PC-9 (cell line): ENCODE measurements at regions not wholly inside any gene's neighbourhood (a gene's known extent, or its start where the extent isn't known, plus 50 kb on each side); places are given as distances from the start of the nearest gene placed in this dataset.

Experiments used
- BruUV-seq: library from RNA; stranded (reverse); fragments of 400-500 nt; replicated peaks from 2 replicates; lab custom pipeline; 2021; lab: Mats Ljungman, UMichigan
- CTCF ChIA-PET: fragments of 300-600 bp; sonication (Branson Sonifier 250); formaldehyde crosslinking; loops from one replicate; lab custom pipeline; 2022; ENCODE audit warnings: antibody characterized with exemption; lab: Charles Lee
- POLR2A ChIA-PET: fragments of 300-600 bp; sonication (Branson Sonifier 250); formaldehyde crosslinking; loops from one replicate; lab custom pipeline; 2022; ENCODE audit warnings: antibody characterized with exemption; ENCODE audit not compliant: unreplicated experiment; lab: Charles Lee
- DNase-seq, 2 experiments: peaks; one replicate each; pipeline versions ENCODE4 v3.0.0 to v3.0.0-alpha.2; 2015 to 2022; ENCODE audit warnings: mixed read lengths in 1 of 2
- H2AFZ ChIP-seq: fragments of 200-600 bp; sonication (generic); 2 replicates; pipeline ENCODE4 v1.8.1; 2017; ENCODE audit warnings: antibody characterized with exemption
- H3F3A ChIP-seq: fragments of 200-600 bp; sonication (generic); 2 replicates; pipeline ENCODE4 v1.8.1; 2017; ENCODE audit warnings: antibody characterized with exemption, mild to moderate bottlenecking, low read depth; ENCODE audit not compliant: insufficient read depth
- H3K27ac ChIP-seq: fragments of 200-600 bp; sonication (generic); 2 replicates; pipeline ENCODE4 v1.6.1; 2016; ENCODE audit warnings: mixed run types
- H3K27me3 ChIP-seq: fragments of 200-600 bp; sonication (generic); 2 replicates; pipeline ENCODE4 v1.6.1; 2016; ENCODE audit warnings: low read depth, mixed run types; ENCODE audit not compliant: insufficient read depth
- H3K36me3 ChIP-seq: fragments of 200-600 bp; sonication (generic); 2 replicates; pipeline ENCODE4 v1.6.1; 2016; ENCODE audit warnings: low read depth, mixed run types
- H3K4me1 ChIP-seq: fragments of 200-600 bp; sonication (generic); replicated peaks from 2 replicates; pipeline ENCODE4 v1.6.1; 2016; ENCODE audit warnings: mixed run types; ENCODE audit not compliant: insufficient read depth
- H3K4me2 ChIP-seq: fragments of 200-600 bp; sonication (generic); 2 replicates; pipeline ENCODE4 v1.6.1; 2017; ENCODE audit warnings: mixed run types
- H3K4me3 ChIP-seq: fragments of 200-600 bp; sonication (generic); 2 replicates; pipeline ENCODE4 v1.6.1; 2016; ENCODE audit warnings: mixed run types
- H3K79me2 ChIP-seq: fragments of 200-600 bp; sonication (generic); 2 replicates; pipeline ENCODE4 v1.6.1; 2017; ENCODE audit warnings: low read depth, mixed run types
- H3K9me2 ChIP-seq: fragments of 200-600 bp; sonication (generic); 2 replicates; pipeline ENCODE4 v1.8.1; 2017; ENCODE audit warnings: mild to moderate bottlenecking; ENCODE audit not compliant: insufficient read depth
- H3K9me3 ChIP-seq: fragments of 200-600 bp; sonication (generic); 2 replicates; pipeline ENCODE4 v1.8.1; 2016; ENCODE audit warnings: low read depth; ENCODE audit not compliant: insufficient read depth
- H4K20me1 ChIP-seq: fragments of 200-600 bp; sonication (generic); 2 replicates; pipeline ENCODE4 v1.8.1; 2017; ENCODE audit not compliant: insufficient read depth
- CTCF ChIP-seq: fragments of 200-600 bp; sonication (generic); conservative IDR thresholded peaks from 2 replicates; pipeline ENCODE4 v1.6.1; 2017; ENCODE audit warnings: mixed run types, antibody characterized with exemption, mild to moderate bottlenecking, moderate library complexity
- EZH2 ChIP-seq: fragments of 200-600 bp; sonication (generic); IDR thresholded peaks from 2 replicates; pipeline ENCODE4 v1.8.0; 2017; ENCODE audit warnings: antibody characterized with exemption, low read depth
- intact Hi-C: fragments of 100-400 bp; cut with micrococcal nuclease; formaldehyde crosslinking; loops from one replicate; pipeline ENCODE4 v1.10.0; 2022; ENCODE audit not compliant: unreplicated experiment

GRCh38 chr7:159318682-159319351 lies 174.2 kb upstream of the VIPR2 start:
- Histone ChIP-seq H3K27ac (no peak overlapping the region), H3K9me2 (no peaks in the 10 kb centered on the region; the same call in 1 of the 2 replicates), H2AFZ (no peak overlapping the region), H3K36me3 (no peaks in the 10 kb centered on the region), H3K4me1 (no peaks in the 10 kb centered on the region), H4K20me1 (no peaks in the 10 kb centered on the region), H3K4me2 (no peak overlapping the region), H3K9me3 (no peaks in the 10 kb centered on the region), H3K79me2 (no peaks in the 10 kb centered on the region), H3K27me3 (no peaks in the 10 kb centered on the region; the same call in 1 of the 2 replicates), H3K4me3 (no peak overlapping the region), H3F3A (no peaks in the 10 kb centered on the region)
- BruUV-seq = no TSS peak
- POLR2A ChIA-PET = no interaction called here
- CTCF ChIA-PET = no interaction called here
- intact Hi-C loops = no loop called here
- DNase-seq = no peak
- TF ChIP-seq CTCF (no peak), EZH2 (no peak)

GRCh38 chr7:159317294-159317693 lies 172.6 kb upstream of the VIPR2 start:
- no peak overlapping the region for H3K4me3 ChIP-seq
- BruUV-seq = no TSS peak
- no peak overlapping the region for H2AFZ ChIP-seq
- H3K27me3 ChIP-seq = no peaks in the 10 kb centered on the region
- H3K4me1 ChIP-seq = no peaks in the 10 kb centered on the region
- H3K27ac ChIP-seq = no peak overlapping the region
- no peaks in the 10 kb centered on the region for H3F3A ChIP-seq
- H3K4me2 ChIP-seq = no peak overlapping the region
- intact Hi-C loops = no loop called here
- POLR2A ChIA-PET = no interaction called here
- TF ChIP-seq CTCF (no peak), EZH2 (no peak)
- H3K36me3 ChIP-seq = no peaks in the 10 kb centered on the region
- no peaks in the 10 kb centered on the region; the same call in 1 of the 2 replicates for H3K9me2 ChIP-seq
- no peaks in the 10 kb centered on the region for H3K79me2 ChIP-seq
- H3K9me3 ChIP-seq = no peaks in the 10 kb centered on the region
- H4K20me1 ChIP-seq = no peaks in the 10 kb centered on the region
- CTCF ChIA-PET = no interaction called here
- no peak for DNase-seq

GRCh38 chr7:159311172-159311494 lies 166.5 kb upstream of the VIPR2 start:
- Histone ChIP-seq H3K27me3 (no peaks in the 10 kb centered on the region), H3K4me1 (no peaks in the 10 kb centered on the region), H3K36me3 (no peaks in the 10 kb centered on the region), H2AFZ (no peak overlapping the region), H3K79me2 (no peaks in the 10 kb centered on the region), H3K9me2 (no peaks in the 10 kb centered on the region; the same call in 1 of the 2 replicates), H3K9me3 (no peaks in the 10 kb centered on the region), H3F3A (no peaks in the 10 kb centered on the region), H3K4me2 (no peak overlapping the region), H3K4me3 (no peak overlapping the region), H4K20me1 (no peaks in the 10 kb centered on the region), H3K27ac (no peak overlapping the region)
- ChIA-PET POLR2A (no interaction called here), CTCF (no interaction called here)
- intact Hi-C loops = no loop called here
- TF ChIP-seq CTCF = no peak
- TF ChIP-seq EZH2 = no peak
- no peak for DNase-seq
- BruUV-seq = no TSS peak
